ENCODE measurements at regions not wholly inside any gene's neighbourhood (a gene's known extent, or its start where the extent isn't known, plus 50 kb on each side); places are given as distances from the start of the nearest gene placed in this dataset.

- TF ChIP-seq CTCF (IDR thresholded peaks at IDR 0.05; ENCODE audit: low read depth, low read length, poor library complexity, severe bottlenecking) (no peak), EZH2phosphoT487 (IDR thresholded peaks at IDR 0.05; ENCODE audit: borderline replicate concordance, low read length) (no peak)
These were observed 491.0 kb downstream of the SLITRK5 start for GRCh38 chr13:88162076-88162702.
